HG03469 (cell line): ENCODE measurements at regions not wholly inside any gene's neighbourhood (a gene's known extent, or its start where the extent isn't known, plus 50 kb on each side); places are given as distances from the start of the nearest gene placed in this dataset.
A peak's percentile ranks its signal among the peaks of the same experiment; 100 is the strongest.
"Not testable (repeated sequence)": the region's sequence is repeated elsewhere in the genome, so short reads cannot be mapped to it uniquely, and the experiment has no call there.

Experiments
- ATAC-seq: cut with Tn5 transposase; IDR thresholded peaks from one replicate; pipeline ENCODE4 v1.9.1; 2021; ENCODE audit warnings: mild to moderate bottlenecking, moderate library complexity, moderate number of reproducible peaks; ENCODE audit not compliant: unreplicated experiment

GRCh38 chr9:75455444-75455921 lies 367.2 kb downstream of the OSTF1 start:
- ATAC-seq = peak; percentile 94

GRCh38 chr9:75456698-75457097 lies 368.4 kb downstream of the OSTF1 start:
- no peak for ATAC-seq

DNA sequence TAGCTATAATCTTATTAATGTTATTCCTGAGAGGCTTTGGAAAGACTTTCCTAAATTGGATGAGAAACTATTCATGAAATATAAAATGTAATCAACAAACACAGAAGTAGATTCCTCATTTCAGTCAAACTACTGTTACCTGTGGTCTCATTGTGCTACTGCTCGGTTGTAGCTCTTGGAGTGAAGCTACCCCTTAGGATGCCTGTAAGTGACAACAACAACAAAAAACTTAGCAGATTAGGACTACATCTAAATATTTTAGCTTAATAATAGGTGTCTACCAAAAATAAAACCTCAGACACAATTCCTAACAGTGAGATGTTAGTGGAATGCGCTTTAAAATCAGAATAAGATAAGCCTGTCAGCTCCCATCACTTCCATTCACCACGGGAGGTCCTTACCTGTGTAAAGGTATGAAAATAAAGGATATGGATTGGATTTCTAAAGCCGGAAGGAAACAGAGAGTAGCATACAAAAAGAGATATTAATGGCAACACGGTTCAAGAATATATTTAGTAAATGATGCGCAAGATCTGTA lies 369.2 kb downstream of the OSTF1 start:
- ATAC-seq = no peak

- ATAC-seq = not testable (repeated sequence)
These were observed 371.0 kb downstream of the OSTF1 start for GRCh38 chr9:75459311-75459710.

DNA sequence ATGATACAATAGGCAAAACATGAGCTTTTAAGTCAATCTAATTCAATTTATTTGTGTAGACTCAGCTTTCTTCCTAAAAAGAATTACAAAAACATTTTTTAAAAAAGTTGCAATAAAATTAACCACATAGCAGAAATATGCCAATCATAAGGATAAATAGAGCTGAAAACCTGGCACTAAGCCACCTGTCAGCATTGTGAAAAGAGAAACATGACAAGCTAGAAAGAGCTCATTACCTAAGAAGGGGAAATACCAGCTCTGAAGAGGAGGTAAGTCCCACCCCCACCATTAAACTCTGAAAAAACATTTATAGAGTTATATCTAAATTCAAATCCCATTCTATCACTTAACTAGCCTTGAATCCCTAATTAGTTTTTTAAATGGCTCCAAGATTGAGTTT lies 372.9 kb downstream of the OSTF1 start:
- no peak for ATAC-seq

- ATAC-seq = no peak
These were observed 374.6 kb downstream of the OSTF1 start for GRCh38 chr9:75462866-75463265.

DNA sequence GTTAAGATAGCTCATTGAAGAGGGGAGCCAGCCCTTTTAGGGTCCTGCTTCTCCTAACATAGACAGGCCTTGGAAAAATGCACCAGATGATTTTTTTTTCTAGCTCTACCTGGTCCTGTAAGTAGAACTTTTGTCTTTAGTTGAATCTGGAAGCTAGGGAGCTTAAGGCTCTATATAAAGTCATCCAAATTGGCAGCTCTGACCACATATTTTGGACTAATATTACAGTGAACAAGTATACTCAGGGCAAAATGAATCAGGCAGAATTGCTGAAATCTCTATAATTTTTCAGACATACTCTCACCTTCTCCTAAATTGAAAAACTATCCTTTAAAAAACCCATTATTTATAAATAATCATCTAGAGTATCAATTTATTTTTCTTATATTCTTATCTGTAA lies 375.6 kb downstream of the OSTF1 start:
- ATAC-seq = no peak

DNA sequence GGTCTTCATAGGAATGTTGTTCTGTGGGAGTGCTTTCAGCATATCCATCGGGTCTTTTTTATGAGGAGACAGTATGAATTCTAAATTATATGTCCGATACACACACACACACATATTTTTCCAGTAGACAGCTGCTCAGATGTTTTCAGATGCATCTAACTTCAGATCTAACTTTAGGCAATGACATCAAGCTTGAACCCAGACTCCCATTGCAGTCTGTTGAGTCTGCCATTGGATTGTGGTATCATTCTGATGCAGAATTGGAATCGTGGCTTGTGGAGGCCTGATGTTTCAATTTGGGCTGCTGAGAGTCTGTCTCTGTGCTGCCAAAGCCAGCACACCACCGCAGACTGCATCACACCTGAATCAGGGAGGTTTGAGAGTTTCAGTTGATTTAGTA lies 376.4 kb downstream of the OSTF1 start:
- no peak for ATAC-seq

DNA sequence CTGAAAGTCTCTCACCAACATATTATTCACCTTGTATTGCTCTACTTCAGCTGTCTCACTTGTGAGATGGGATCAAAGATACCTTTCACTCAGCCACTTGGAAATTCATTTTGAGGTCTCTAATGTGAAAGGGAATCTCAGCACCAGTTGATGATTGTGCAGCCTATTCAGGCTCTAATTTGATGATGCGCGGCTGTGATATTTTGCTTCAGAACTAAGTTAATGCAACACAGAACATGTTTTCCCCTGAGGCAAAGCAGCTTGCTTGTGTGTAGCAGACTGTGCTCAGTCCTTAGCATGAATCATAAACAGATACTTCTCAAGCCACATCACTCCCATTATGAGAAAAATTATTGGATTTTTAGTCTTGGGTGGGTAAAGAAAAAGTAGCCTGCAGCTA lies 378.8 kb downstream of the OSTF1 start:
- ATAC-seq = no peak

DNA sequence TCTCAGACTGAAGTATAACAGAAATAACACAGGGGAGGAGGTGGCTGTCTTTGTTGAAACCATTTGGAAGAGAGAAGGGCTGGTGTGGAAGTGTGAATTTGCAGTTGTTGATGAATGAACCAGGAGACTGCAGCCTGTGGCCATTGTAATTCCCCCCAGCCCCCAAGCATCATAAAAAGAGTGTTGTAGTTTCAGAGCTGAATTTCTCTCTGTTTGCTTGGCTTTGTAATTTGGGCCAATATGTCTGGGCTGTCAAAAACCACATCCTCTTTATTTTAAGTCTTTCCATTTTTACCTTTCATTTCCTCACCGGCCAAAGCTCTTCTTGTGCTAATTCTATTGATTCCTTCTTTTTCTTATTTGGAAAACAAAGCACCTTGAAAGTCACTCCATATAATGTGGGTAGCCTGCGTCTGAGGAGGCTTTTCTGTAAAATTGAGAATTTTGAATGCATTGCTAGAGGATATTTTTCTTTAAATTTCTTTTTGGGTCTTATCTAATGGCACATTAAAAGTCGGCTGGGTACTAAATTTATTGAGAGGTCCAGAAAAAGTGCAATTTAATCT lies 383.3 kb downstream of the OSTF1 start:
- no peak for ATAC-seq

DNA sequence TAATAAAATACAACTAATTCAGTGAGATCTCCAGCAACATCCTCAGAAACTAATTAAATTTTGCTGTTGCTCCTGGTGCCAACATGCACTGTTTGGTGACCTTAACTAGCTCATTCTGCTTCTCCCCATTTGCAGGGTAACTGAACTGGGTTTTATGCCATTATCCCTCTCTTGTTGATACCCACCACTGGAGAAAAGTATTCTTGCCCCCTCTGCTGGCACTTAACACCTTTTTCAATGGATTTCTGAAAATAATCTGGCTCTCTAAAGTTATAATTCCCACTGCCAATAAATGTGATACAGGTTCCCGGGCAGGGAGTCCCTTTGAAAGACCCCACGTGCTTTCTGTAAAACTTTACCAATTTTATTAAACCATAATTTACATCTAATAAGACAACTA lies 394.3 kb downstream of the OSTF1 start:
- ATAC-seq = no peak

DNA sequence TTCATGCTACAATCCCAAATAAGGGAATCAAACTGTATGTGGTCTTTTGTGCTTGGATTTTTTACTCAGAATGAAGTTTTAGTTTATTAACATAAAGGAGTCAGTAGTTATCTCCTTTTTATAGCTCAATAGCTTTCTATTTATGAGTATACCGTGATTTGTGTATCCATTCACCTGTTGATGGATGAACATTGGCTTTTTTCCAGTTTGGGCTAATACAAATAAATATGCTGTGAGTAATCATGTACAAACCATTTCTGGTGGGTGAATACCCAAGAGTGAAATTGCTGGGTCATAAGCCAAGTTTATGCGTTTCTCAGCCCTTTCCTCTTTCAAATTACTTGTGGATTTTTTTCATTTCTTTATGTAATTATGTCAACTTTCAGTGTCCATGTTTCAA lies 395.3 kb downstream of the OSTF1 start:
- ATAC-seq = no peak

DNA sequence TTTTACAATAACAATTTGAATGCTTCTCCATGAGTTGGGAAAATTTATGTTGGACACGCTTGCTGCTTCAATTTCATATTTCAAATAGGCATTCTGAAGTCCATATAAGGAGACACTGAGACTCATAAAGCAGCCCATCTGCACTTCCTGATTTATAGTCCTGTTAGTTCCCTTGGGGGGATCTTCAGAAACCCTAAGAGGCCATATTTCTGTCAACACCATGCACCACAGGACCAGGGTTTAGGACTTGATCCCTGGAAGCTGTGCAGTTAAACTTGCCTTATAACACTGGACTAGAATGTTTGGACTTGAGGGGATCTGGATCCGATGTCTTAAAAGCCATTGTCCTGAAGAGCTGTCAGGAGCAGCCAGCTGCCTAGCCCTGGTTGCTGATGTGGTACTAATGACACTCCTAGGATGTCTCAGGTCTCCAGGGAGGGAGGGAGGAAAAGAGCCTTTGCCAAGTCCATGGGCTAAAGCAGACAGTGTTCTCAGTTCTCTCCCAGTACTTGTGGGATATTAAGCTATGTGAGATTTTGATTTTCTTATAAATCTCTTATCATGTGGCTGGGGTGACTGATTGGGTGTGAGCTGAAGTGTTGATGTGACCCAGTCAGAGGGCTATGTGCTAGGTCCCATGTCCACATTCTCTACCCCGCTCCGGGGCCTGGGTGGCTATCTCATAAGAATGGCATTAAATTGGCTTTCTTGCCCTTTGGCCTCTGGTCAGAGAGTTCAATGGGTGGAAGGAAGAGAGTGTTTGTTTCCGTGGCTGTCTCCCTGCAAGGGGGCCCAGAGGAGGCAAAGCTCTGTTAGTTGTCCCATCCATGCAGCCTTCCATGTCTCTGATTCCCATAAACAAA lies 399.8 kb downstream of the OSTF1 start:
- no peak for ATAC-seq

DNA sequence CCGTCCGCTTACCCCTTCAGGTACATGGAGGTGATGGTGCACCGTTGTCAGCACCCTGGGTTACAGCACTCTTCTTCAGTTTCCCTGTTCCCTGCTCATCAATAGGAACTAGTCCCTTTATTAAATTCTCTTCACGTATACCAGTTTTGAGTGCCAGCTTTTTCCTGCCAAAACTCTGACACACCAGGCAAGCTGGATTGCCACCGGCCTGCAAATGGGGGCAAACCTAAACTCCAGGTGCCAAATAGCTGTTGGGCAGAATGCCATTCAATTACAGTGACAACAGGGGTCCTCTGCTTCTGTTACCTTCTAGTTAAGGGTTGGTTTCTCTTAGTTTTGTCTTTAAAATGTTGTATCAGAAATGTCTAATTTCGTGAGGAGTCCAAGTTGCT lies 400.4 kb downstream of the OSTF1 start:
- ATAC-seq = no peak

- no peak for ATAC-seq
These were observed 400.1 kb upstream of the PCSK5 start for GRCh38 chr9:75490326-75490725.

DNA sequence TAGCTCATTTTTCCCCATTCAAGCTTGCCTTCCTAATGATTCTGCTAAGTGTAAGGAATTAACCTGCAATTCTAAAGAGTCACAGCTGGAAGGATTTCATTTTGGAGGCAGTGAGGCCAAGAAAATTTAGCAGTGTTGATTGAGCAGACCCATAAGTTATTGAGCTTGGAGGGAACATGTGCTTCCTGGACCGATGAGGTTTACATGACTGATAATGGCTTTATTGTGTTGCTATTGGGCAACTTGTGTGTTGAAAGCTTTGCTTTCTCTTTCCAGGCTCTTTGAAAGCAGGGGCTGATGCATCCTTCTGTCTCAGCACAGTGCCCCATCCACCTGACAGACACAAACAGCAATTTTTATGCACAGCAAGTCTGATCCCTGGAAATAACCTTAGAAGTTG lies 398.9 kb upstream of the PCSK5 start:
- ATAC-seq = no peak

- no peak for ATAC-seq
These were observed 390.7 kb upstream of the PCSK5 start for GRCh38 chr9:75499812-75500211.

- no peak for ATAC-seq
These were observed 390.0 kb upstream of the PCSK5 start for GRCh38 chr9:75500479-75500878.

DNA sequence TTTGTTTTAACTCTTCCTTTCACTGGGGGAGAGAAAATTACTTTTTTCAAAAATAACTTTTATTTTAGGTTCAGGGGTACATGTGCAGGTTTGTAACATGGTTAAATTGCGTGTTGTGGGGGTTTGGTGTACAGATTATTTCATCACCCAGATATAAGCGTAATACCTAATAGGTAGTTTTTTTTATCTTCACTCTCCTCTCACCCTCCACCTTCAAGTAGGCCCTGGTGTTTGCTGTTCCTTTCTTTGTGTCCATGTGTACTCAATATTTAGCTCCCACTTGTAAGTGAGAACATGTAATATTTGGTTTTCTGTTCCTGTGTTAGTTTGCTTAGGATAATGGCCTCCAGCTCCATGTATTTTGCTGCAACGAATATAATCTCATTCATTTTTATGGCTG lies 389.5 kb upstream of the PCSK5 start:
- not testable (repeated sequence) for ATAC-seq

- ATAC-seq = no peak
These were observed 385.8 kb upstream of the PCSK5 start for GRCh38 chr9:75504721-75505120.

DNA sequence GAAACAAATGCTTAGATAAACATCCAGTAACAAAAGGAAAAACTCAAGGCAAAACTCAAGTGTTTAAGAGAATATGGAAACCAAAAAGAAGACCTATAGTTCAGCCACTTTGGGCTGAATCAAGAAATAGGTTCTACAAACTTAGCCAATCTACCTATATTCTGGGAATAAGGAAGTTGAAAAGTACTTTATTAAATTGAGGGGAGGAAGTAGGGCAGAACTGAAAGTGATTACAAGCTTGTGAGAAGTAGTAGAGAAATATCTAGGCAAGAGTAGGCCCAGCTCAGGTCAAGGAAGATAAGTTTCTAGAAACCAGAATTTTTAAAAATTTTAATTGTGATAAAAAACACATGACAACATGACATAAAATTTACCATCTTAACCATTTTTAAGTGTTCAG lies 384.8 kb upstream of the PCSK5 start:
- ATAC-seq = no peak

GRCh38 chr9:75529463-75529862 lies 361.0 kb upstream of the PCSK5 start:
- no peak for ATAC-seq
